Activated naive CD4-positive, alpha-beta T cell treated with anti-CD3 and anti-CD28 coated beads, Interleukin-2, amount 10 ng/mL, durations not matched to agents 7 days and 5 days (primary cell): ENCODE measurements at regions not wholly inside any gene's neighbourhood (a gene's known extent, or its start where the extent isn't known, plus 50 kb on each side); places are given as distances from the start of the nearest gene placed in this dataset.

ENCODE experiments used
- CTCF ChIA-PET: fragments of 350-600 bp; sonication (Branson Sonifier 250); formaldehyde crosslinking; loops from one replicate; lab custom pipeline; 2021; ENCODE audit warnings: antibody characterized with exemption; lab: Charles Lee
- DNase-seq: peaks from one replicate; pipeline ENCODE4 v3.0.0-alpha.2; 2020
- H3K27ac Mint-ChIP-seq: one replicate; pipeline ENCODE4 v1.8.0; 2021; ENCODE audit warnings: mild to moderate bottlenecking, moderate library complexity, mixed read lengths
- H3K27me3 Mint-ChIP-seq: one replicate; pipeline ENCODE4 v1.8.0; 2021; ENCODE audit warnings: mild to moderate bottlenecking, mixed read lengths
- H3K36me3 Mint-ChIP-seq: one replicate; pipeline ENCODE4 v1.8.0; 2021; ENCODE audit warnings: mixed read lengths
- H3K4me1 Mint-ChIP-seq: one replicate; pipeline ENCODE4 v1.8.0; 2021; ENCODE audit warnings: mixed read lengths
- H3K4me3 Mint-ChIP-seq: one replicate; pipeline ENCODE4 v1.8.0; 2021; ENCODE audit warnings: mild to moderate bottlenecking, moderate library complexity, mixed read lengths
- H3K9me3 Mint-ChIP-seq: one replicate; pipeline ENCODE4 v1.8.0; 2021; ENCODE audit warnings: mixed read lengths

GRCh38 chr4:155122382-155122781 is 86.1 kb upstream of the NPY2R start:
- H3K27ac Mint-ChIP-seq, result no peak overlapping the region
- H3K9me3 Mint-ChIP-seq, result peaks cover 3% of the 10 kb centered on the region
- CTCF ChIA-PET, result no interaction called here
- no peak overlapping the region for H3K4me3 Mint-ChIP-seq
- H3K27me3 Mint-ChIP-seq, result no peaks in the 10 kb centered on the region
- no peaks in the 10 kb centered on the region for H3K4me1 Mint-ChIP-seq
- no peaks in the 10 kb centered on the region for H3K36me3 Mint-ChIP-seq
- no peak for DNase-seq

GRCh38 chr4:155134136-155134535 is 74.3 kb upstream of the NPY2R start:
- H3K4me1 Mint-ChIP-seq, result no peaks in the 10 kb centered on the region
- CTCF ChIA-PET, result no interaction called here
- H3K27ac Mint-ChIP-seq, result no peak overlapping the region
- no peaks in the 10 kb centered on the region for H3K36me3 Mint-ChIP-seq
- H3K4me3 Mint-ChIP-seq, result no peak overlapping the region
- no peak for DNase-seq
- no peaks in the 10 kb centered on the region for H3K27me3 Mint-ChIP-seq
- no peaks in the 10 kb centered on the region for H3K9me3 Mint-ChIP-seq

GRCh38 chr4:155140889-155141288 is 67.5 kb upstream of the NPY2R start:
- CTCF ChIA-PET, result no interaction called here
- Mint-ChIP-seq H3K4me1 (no peaks in the 10 kb centered on the region), H3K36me3 (no peaks in the 10 kb centered on the region)

GRCh38 chr4:155143512-155143911 is 64.9 kb upstream of the NPY2R start:
- Mint-ChIP-seq H3K4me1 (no peaks in the 10 kb centered on the region), H3K36me3 (no peaks in the 10 kb centered on the region), H3K9me3 (no peaks in the 10 kb centered on the region), H3K4me3 (no peak overlapping the region), H3K27me3 (no peaks in the 10 kb centered on the region), H3K27ac (no peak overlapping the region)
- DNase-seq, result no peak
- CTCF ChIA-PET, result no interaction called here

More at GRCh38 chr4:155140889-155141288, 67.5 kb upstream of the NPY2R start:
- H3K27ac Mint-ChIP-seq, result no peak overlapping the region
- H3K27me3 Mint-ChIP-seq, result no peaks in the 10 kb centered on the region
- no peak for DNase-seq
- H3K4me3 Mint-ChIP-seq, result no peak overlapping the region
- H3K9me3 Mint-ChIP-seq, result no peaks in the 10 kb centered on the region
